ENCODE measurements at regions not wholly inside any gene's neighbourhood (a gene's known extent, or its start where the extent isn't known, plus 50 kb on each side); places are given as distances from the start of the nearest gene placed in this dataset.
"Not testable (repeated sequence)": the region's sequence is repeated elsewhere in the genome, so short reads cannot be mapped to it uniquely, and the experiment has no call there.

GRCh38 chr16:65702707-65703402 lies 581.0 kb upstream of the CDH11 start:
- no peak for DNase-seq

GRCh38 chr16:65700596-65700995 lies 578.7 kb upstream of the CDH11 start:
- no peak for DNase-seq

- DNase-seq: no peak
Measured at GRCh38 chr16:65698791-65699321, 577.0 kb upstream of the CDH11 start.

- no peak for DNase-seq
Measured at GRCh38 chr16:65697521-65697920, 575.7 kb upstream of the CDH11 start.

DNA sequence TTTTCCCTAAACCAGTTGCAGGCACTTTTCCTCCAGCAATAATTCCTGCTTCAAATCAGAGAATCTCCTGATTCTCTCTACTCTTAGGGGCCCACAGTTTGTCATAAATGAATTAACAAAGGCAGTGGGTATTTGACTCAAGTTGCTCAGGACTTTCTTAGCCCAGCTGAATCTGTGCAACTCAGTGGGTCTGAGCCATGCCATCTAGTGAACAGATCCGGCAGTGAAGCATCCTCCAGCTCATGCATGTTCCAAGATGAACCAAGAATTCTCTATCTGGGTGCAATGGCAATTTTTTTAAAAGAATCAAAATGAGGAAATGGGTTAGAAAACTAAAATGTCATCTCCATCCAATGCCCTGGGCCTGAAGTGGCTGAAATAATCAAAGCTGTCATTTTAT lies 575.2 kb upstream of the CDH11 start:
- no peak for DNase-seq

DNA sequence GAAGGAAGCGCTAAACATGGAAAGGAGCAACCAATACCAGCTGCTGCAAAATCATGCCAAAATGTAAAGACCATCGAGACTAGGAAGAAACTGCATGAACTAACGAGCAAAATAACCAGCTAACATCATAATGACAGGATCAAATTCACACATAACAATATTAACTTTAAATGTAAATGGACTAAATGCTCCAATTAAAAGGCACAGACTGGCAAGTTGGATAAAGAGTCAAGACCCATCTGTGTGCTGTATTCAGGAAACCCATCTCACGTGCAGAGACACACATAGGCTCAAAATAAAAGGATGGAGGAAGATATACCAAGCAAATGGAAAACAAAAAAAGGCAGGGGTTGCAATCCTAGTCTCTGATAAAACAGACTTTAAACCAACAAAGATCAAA lies 570.0 kb upstream of the CDH11 start:
- DNase-seq: not testable (repeated sequence)

DNA sequence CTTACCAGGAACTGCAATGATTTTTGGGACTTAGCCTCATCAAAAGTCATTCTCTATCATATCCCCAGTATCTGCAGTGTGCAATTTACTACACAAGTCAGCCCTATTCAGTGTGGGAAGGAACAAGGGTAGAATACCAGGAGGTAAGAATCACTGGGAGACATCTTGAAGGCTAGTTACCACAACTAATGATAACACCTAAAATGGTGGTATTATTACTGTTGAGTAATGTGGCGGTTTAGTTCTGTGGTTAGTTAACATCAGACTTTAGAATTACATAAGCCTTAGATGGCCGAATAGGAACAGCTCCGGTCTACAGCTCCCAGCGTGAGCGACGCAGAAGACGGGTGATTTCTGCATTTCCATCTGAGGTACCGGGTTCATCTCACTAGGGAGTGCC lies 567.9 kb upstream of the CDH11 start:
- no peak for DNase-seq

GRCh38 chr16:65688301-65688700 lies 566.4 kb upstream of the CDH11 start:
- DNase-seq: no peak

DNA sequence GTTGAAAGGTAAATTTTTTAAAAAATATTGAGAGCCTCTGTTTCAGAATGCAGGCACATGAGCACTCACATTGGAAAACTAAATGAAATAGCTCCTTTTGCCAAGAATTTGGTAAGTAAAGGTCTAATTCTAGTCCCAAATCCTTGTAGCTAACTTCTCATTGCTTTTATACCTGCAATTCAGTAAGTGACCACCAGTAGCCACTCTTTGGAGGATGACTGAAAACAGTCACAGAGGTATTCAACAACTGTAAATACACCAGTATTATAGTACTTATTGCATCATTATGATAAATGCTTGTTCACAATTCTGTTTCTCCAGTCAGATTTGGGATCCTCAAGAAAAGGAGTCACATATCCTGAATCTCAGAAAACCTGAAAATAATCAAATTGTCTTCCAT lies 562.4 kb upstream of the CDH11 start:
- DNase-seq: no peak

DNA sequence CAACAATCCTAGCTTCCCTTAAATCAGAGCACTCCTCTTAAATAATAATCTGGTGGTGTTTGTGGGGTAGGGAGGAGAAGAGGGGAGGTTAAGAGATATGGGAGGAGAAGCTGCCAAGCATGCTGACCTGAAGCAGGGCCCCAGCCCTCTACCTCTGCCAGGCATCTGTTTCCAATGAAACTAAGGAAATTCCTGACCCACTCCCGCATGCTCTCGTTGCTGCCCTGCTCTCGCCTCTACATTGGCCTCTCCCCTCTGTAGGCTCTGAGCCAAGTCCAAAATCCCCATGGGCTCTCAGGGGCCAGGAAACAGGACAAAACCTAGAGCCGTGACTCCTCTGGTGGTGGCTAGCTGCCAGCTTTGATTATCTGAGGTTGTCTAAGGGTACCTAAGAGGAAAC lies 559.5 kb upstream of the CDH11 start:
- DNase-seq: no peak

GRCh38 chr16:65679785-65680184 lies 557.9 kb upstream of the CDH11 start:
- DNase-seq: no peak

DNA sequence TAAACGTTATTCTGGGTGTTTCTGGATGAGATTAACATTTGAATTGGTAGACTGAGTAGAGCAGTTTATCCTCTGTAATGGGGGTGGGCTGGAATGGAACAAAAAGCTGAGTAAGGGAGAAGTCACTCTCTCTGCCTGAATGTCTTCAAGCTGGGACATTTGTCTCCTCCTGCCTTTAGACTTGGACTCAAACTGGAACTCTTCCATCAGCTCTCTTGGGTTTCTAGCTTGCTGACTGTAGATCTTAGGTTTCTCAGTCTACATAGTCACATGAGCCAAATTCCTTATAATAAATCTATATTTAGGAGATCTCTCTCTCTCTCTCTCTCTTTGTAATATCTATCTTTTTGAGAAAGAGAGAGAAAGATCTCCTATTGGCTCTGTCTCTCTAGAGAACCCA lies 553.3 kb upstream of the CDH11 start:
- DNase-seq: no peak

DNA sequence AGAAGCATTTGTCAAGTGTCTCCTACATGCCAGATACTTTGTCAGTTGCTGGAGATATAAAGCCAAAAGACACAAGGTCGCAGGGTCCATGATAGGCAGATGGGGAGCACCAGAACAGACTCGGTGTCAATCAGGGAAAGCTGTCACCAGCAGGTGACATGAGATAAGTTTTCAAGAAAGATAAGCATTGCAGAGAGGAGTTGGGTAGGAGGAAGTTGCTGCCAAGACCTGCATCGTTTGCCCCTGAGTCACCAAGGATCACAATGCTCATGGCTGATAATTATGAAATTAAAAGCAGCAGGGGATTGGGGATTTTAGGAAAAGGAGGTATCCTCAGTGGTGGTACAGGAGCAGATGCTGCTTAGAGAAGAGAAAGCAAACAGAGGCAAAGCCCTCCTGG lies 551.1 kb upstream of the CDH11 start:
- no peak for DNase-seq

DNA sequence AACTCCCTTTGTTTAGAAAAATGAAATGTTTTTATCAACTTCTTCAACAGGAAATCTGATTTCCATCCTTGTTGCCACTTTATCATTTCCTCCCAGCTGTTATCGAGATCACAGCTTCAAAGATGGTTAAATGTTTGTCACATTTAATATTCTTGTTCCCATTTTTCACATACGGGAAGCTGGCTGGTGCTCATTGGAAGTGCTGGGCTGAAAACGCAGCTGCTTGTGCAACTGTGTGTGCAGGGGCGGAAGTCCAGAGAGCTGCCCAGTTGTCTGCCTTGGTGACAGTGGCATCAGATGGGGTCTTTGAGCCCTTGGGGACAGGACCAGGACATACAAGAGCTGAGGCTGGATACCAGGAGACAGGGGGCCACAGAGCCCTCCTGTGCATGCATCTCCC lies 549.2 kb upstream of the CDH11 start:
- DNase-seq: no peak

DNA sequence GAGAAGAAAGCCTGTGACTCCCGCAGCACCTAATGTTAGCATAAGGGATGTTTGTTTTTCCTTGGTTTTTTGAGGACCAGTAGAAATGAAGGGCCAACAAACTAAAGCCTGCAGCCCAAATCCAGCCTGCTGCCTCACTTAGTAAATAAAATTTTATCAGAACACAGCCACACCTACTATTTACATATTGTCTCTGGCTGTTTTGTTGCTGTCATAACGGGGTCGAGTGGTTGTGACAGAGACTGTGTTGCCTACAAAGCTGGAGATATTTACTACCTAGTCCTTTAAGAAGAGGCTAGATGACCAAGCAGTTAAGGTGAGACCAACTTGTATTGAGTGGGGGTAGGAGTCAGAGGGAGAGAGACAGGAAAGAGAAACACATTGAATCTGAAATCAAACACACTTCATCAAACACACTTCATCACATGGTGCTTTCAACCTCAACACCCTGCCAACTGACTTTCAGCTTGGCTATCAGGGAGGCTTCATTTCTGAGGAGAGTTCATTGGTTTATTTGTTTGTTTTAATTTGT lies 546.3 kb upstream of the CDH11 start:
- DNase-seq: no peak

- no peak for DNase-seq
Measured at GRCh38 chr16:65667011-65667578, 545.2 kb upstream of the CDH11 start.

DNA sequence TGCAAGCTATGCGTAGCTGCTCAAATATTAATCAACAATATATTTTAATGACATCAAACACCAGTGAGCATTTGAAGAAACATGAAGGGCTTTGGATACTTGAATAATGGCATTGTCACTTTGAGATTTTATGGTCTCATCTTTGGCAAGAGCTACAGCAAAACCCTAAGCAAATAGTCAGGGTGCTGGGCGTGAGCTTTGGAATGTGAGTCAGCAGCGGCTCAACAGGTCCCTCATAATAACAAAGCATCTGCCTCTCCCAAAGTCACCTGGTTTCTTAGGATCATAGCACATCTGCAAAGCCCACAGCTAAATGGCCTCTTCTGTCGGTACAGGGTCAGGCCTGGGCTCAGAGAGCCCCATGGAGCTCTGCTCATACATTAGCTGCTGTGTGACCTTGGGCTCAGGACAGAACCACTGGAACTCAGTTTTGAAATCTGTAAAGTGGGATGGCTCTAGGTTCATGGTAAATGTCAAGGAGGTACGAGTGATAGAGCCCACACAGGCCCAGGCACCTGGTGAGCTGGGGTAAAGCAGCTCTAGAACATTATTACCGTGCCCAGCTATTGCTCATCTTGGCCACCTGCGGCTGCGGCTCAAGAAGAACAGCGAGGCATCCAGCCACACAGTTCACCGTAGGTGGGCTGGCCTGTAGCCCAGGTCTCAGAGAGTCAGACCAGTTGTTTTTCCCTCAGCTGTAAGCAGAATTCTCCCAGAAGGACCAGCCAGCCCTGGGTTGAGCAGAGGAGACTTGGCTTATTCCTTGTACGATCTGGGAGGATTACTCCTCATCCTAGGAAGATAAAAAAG lies 544.5 kb upstream of the CDH11 start:
- no peak for DNase-seq

DNA sequence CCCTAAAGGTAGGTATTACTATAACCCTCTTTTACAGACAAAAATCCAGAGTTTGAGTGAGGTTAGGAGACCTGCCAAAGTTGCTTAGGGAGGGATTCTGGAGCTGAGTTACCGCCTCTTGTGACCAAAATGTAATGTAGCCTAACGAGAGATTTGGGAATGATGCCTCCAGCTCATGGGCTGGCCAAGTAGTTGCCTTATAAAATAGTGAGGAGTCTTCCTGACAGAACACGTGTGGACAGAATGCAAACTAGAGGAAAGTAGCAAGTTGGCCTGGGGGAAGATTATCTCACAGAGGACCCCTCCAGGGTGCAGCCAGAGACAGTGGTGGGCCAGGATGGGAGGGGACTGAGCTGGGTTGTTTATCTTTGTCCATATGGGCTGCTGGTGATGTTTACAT lies 543.7 kb upstream of the CDH11 start:
- no peak for DNase-seq

GRCh38 chr16:65663774-65664173 lies 541.9 kb upstream of the CDH11 start:
- DNase-seq: no peak

DNA sequence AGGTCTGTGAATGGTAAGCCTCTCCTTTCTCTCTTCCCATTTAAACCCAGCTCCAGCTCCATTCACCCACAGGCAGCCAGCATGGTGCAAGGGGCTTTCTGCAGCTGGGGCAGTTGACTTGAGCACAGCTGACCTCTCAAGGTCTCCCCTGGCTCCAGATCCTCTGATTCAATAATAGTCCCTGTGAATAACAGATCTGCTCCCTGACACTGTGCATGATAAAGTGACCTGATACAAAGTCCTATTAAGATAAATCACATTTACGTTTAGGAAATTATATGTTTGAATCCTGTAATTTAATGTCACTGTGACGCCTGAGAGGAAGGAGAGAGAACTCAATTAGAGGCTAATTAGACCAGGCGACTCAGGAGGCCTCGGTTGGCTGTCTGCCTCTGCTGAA lies 540.4 kb upstream of the CDH11 start:
- DNase-seq: no peak

- DNase-seq: no peak
Measured at GRCh38 chr16:65661558-65661957, 539.7 kb upstream of the CDH11 start.

- no peak for DNase-seq
Measured at GRCh38 chr16:65660390-65660789, 538.5 kb upstream of the CDH11 start.

DNA sequence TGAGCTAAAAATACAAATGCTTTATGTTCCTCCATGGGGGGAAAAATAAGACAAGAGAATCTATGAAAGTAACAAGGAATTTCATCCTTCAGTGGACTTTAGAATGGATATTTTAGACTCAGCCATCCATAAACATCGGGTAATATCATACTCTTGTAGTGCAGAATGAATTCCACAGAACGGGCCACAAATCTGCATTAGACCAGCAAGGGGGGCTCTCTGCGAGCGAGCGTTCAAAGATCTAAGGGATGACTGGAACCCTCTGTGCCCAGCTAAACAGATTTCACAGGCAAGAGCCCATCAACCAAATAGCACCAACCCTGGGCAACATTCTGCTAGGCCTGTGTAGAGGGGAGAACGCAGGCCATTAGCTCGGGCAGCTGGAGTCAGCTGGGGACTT lies 537.9 kb upstream of the CDH11 start:
- no peak for DNase-seq

DNA sequence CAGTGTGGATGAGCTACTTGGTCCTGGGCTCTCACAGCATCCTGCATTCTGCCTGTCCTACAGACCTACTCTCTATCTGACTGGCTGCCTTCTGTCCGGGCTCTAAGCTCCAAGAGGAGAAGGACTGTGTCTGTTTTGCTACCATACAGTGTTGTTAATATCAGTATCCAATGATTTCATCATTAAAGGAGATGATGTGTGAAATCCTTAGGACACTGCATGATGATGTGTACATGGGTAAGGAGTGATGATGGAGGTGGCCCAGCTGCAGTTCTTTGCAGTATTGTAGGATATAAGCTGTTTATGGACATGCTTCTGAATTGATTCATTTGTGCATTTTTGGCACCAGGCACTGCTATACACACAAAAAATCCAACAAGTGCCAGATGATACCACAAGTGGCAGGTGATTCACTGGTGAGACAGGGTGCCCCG lies 536.9 kb upstream of the CDH11 start:
- no peak for DNase-seq
